Keratinocyte (primary cell): ENCODE measurements at regions not wholly inside any gene's neighbourhood (a gene's known extent, or its start where the extent isn't known, plus 50 kb on each side); places are given as distances from the start of the nearest gene placed in this dataset.

Experiments
- CTCF ChIP-seq, 3 experiments: IDR thresholded peaks in 1 of 3; conservative IDR thresholded peaks in 1 of 3; optimal IDR thresholded peaks in 1 of 3; 2 replicates in 2 of 3; 3 replicates in 1 of 3; pipeline versions ENCODE3 to v1.5.1; 2011; ENCODE audit warnings: low read length in 3 of 3, mild to moderate bottlenecking in 3 of 3, moderate library complexity in 2 of 3, control low read depth in 1 of 3, inconsistent platforms in 1 of 3; ENCODE audit not compliant: insufficient read depth in 2 of 3; ENCODE audit errors: extremely low read depth in 1 of 3
- EZH2 ChIP-seq: IDR thresholded peaks from one replicate; pipeline ENCODE4 v1.6.1; 2012; ENCODE audit warnings: inconsistent platforms, mild to moderate bottlenecking, low read length, moderate library complexity

- TF ChIP-seq EZH2, result no peak
- TF ChIP-seq CTCF (optimal IDR thresholded peaks at IDR 0.05 in 1 of 3, IDR thresholded peaks at IDR 0.05 in 1 of 3, conservative IDR thresholded peaks at IDR 0.05 in 1 of 3; ENCODE audit: extremely low read depth in 1 of 3, insufficient read depth in 2 of 3, low read length in 3 of 3), result no peak
Measured at GRCh38 chr4:166282081-166282770, 409.2 kb downstream of the TLL1 start.
